SU-DHL-6 (cell line): ENCODE measurements at regions not wholly inside any gene's neighbourhood (a gene's known extent, or its start where the extent isn't known, plus 50 kb on each side); places are given as distances from the start of the nearest gene placed in this dataset.

Source experiments
- EZH2phosphoT487 ChIP-seq: fragments of 200-600 bp; sonication (generic), shearing (Covaris generic); conservative IDR thresholded peaks from 2 replicates; pipeline ENCODE4 v1.6.1; 2018; ENCODE audit warnings: mild to moderate bottlenecking, antibody characterized with exemption, low read length, moderate library complexity, mixed read lengths
- TF ChIP-seq, protein P1 (sequence below): fragments of 200-600 bp; sonication (generic); IDR thresholded peaks from one replicate; pipeline ENCODE4 v1.5.1; 2017; ENCODE audit warnings: antibody characterized with exemption, mild to moderate bottlenecking, low read length, moderate library complexity; ENCODE audit not compliant: insufficient read depth, poor library complexity, severe bottlenecking

GRCh38 chr4:130574215-130574614, 1478.3 kb downstream of the C4orf33 start:
- TF ChIP-seq, protein P1, sequence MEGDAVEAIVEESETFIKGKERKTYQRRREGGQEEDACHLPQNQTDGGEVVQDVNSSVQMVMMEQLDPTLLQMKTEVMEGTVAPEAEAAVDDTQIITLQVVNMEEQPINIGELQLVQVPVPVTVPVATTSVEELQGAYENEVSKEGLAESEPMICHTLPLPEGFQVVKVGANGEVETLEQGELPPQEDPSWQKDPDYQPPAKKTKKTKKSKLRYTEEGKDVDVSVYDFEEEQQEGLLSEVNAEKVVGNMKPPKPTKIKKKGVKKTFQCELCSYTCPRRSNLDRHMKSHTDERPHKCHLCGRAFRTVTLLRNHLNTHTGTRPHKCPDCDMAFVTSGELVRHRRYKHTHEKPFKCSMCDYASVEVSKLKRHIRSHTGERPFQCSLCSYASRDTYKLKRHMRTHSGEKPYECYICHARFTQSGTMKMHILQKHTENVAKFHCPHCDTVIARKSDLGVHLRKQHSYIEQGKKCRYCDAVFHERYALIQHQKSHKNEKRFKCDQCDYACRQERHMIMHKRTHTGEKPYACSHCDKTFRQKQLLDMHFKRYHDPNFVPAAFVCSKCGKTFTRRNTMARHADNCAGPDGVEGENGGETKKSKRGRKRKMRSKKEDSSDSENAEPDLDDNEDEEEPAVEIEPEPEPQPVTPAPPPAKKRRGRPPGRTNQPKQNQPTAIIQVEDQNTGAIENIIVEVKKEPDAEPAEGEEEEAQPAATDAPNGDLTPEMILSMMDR, result no peak
- no peak for TF ChIP-seq EZH2phosphoT487
